Activated naive CD8-positive, alpha-beta T cell treated with anti-CD3 and anti-CD28 coated beads for 36 hours (primary cell): ENCODE measurements at regions not wholly inside any gene's neighbourhood (a gene's known extent, or its start where the extent isn't known, plus 50 kb on each side); places are given as distances from the start of the nearest gene placed in this dataset.
"Not testable (repeated sequence)": the region's sequence is repeated elsewhere in the genome, so short reads cannot be mapped to it uniquely, and the experiment has no call there.

Source experiments
- DNase-seq: peaks from one replicate; pipeline ENCODE4 v3.0.0; 2021
- H3K27ac Mint-ChIP-seq: one replicate; pipeline ENCODE4 v1.8.0; 2022; ENCODE audit warnings: mild to moderate bottlenecking, moderate library complexity, mixed read lengths
- H3K27me3 Mint-ChIP-seq: one replicate; pipeline ENCODE4 v1.8.0; 2022; ENCODE audit warnings: mild to moderate bottlenecking, mixed read lengths
- H3K36me3 Mint-ChIP-seq: one replicate; pipeline ENCODE4 v1.8.0; 2021; ENCODE audit warnings: mild to moderate bottlenecking, mixed read lengths
- H3K4me1 Mint-ChIP-seq: one replicate; pipeline ENCODE4 v1.8.0; 2021; ENCODE audit warnings: mixed read lengths
- H3K4me3 Mint-ChIP-seq: one replicate; pipeline ENCODE4 v1.8.0; 2022; ENCODE audit warnings: mild to moderate bottlenecking, moderate library complexity, mixed read lengths
- H3K9me3 Mint-ChIP-seq: one replicate; pipeline ENCODE4 v1.8.0; 2022; ENCODE audit warnings: mixed read lengths

GRCh38 chr6:72559067-72559466 is 62.8 kb upstream of the KCNQ5 start:
- Mint-ChIP-seq H3K9me3 (no peaks in the 10 kb centered on the region), H3K27me3 (no peaks in the 10 kb centered on the region), H3K36me3 (no peaks in the 10 kb centered on the region), H3K4me3 (no peak overlapping the region), H3K27ac (no peak overlapping the region), H3K4me1 (peaks cover 5% of the 10 kb centered on the region)
- no peak for DNase-seq

- no peak overlapping the region for H3K27ac Mint-ChIP-seq
- H3K36me3 Mint-ChIP-seq: no peaks in the 10 kb centered on the region
- H3K27me3 Mint-ChIP-seq: no peaks in the 10 kb centered on the region
- no peak for DNase-seq
- no peak overlapping the region for H3K4me3 Mint-ChIP-seq
- H3K9me3 Mint-ChIP-seq: no peaks in the 10 kb centered on the region
- peaks cover under 1% of the 10 kb centered on the region for H3K4me1 Mint-ChIP-seq
Observed at GRCh38 chr6:72559555-72559954, 62.3 kb upstream of the KCNQ5 start.

- Mint-ChIP-seq H3K27me3 (no peaks in the 10 kb centered on the region), H3K36me3 (no peaks in the 10 kb centered on the region), H3K9me3 (no peaks in the 10 kb centered on the region), H3K4me1 (no peaks in the 10 kb centered on the region), H3K4me3 (no peak overlapping the region), H3K27ac (no peak overlapping the region)
- DNase-seq: no peak
Observed at GRCh38 chr6:72560721-72561593, 60.9 kb upstream of the KCNQ5 start.

- Mint-ChIP-seq H3K9me3 (no peaks in the 10 kb centered on the region), H3K27me3 (no peaks in the 10 kb centered on the region), H3K4me1 (no peaks in the 10 kb centered on the region), H3K36me3 (no peaks in the 10 kb centered on the region), H3K27ac (no peak overlapping the region), H3K4me3 (no peak overlapping the region)
- DNase-seq: no peak
Observed at GRCh38 chr6:72561629-72562028, 60.2 kb upstream of the KCNQ5 start.

GRCh38 chr6:72564231-72564630 is 57.6 kb upstream of the KCNQ5 start:
- no peaks in the 10 kb centered on the region for H3K36me3 Mint-ChIP-seq
- H3K4me1 Mint-ChIP-seq: no peaks in the 10 kb centered on the region
- no peaks in the 10 kb centered on the region for H3K9me3 Mint-ChIP-seq
- no peaks in the 10 kb centered on the region for H3K27me3 Mint-ChIP-seq
- H3K27ac Mint-ChIP-seq: no peak overlapping the region
- H3K4me3 Mint-ChIP-seq: no peak overlapping the region
- DNase-seq: no peak

GRCh38 chr6:72571993-72572392 is 49.9 kb upstream of the KCNQ5 start:
- not testable (repeated sequence) for H3K4me3 Mint-ChIP-seq, H3K4me1 Mint-ChIP-seq, DNase-seq

More at GRCh38 chr6:72571993-72572392, 49.9 kb upstream of the KCNQ5 start:
- H3K9me3 Mint-ChIP-seq, H3K27me3 Mint-ChIP-seq, H3K27ac Mint-ChIP-seq, H3K36me3 Mint-ChIP-seq: not testable (repeated sequence)
